A673 (cell line): ENCODE measurements at regions not wholly inside any gene's neighbourhood (a gene's known extent, or its start where the extent isn't known, plus 50 kb on each side); places are given as distances from the start of the nearest gene placed in this dataset.

Experiments
- CTCF ChIP-seq: fragments of 300-800, 200-600 bp; sonication (generic); conservative IDR thresholded peaks from 2 replicates; pipeline ENCODE4 v1.5.1; 2017; ENCODE audit warnings: low read depth, mild to moderate bottlenecking, antibody characterized with exemption, low read length, moderate library complexity, mixed read lengths
- EZH2 ChIP-seq: fragments of 200-600 bp; sonication (generic); IDR thresholded peaks from 2 replicates; pipeline ENCODE4 v1.6.1; 2017; ENCODE audit warnings: borderline replicate concordance, low read depth, mild to moderate bottlenecking, mixed read lengths, antibody characterized with exemption, low read length; ENCODE audit not compliant: poor library complexity, severe bottlenecking

- no peak for TF ChIP-seq CTCF
- TF ChIP-seq EZH2 = no peak
These were observed 622.3 kb downstream of the ADCYAP1 start for GRCh38 chr18:1526991-1527390.
